Effector CD8-positive, alpha-beta T cell (primary cell): ENCODE measurements at regions not wholly inside any gene's neighbourhood (a gene's known extent, or its start where the extent isn't known, plus 50 kb on each side); places are given as distances from the start of the nearest gene placed in this dataset.
"Not testable (repeated sequence)": the region's sequence is repeated elsewhere in the genome, so short reads cannot be mapped to it uniquely, and the experiment has no call there.

ENCODE experiments used
- DNase-seq: peaks from one replicate; lab custom pipeline; 2025; lab: John Stamatoyannopoulos, UW

GRCh38 chr10:35933940-35934641, 292.0 kb upstream of the FZD8 start:
- no peak for DNase-seq

DNA sequence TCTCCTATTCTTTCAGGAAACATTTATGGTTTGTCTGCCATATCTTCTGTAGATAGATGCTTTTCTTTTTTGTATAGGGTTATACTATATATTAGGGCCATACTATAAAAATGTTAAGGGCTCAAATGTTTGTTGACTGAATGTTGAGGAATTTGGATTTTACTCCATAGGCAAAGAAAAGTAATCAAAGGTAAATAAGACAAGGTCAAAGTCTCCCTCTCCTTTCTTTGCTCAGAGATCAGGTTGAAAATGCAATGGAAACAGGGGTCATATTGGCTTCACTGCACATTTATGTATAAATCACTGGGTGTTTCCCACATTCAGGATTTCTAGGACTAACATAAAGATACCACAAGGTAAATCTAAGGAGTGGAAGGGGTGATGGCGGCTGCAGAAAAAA, 291.4 kb upstream of the FZD8 start:
- DNase-seq: no peak

DNA sequence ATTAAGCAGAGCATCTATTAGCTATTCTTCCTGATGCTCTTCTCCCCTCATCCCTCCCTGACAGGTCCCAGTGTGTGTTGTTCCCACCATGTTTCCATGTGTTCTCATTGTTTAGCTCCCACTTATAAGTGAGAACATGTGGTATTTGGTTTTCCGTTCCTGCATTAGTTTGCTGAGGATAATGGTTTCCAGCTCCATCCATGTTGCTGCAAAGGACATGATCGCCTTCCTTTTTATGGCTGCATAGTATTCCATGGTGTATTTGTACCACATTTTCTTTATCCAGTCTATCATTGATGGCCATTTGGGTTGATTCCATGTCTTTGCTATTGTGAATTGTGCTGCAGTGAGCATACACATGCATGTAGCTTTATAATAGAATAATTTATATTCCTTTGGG, 287.9 kb upstream of the FZD8 start:
- not testable (repeated sequence) for DNase-seq

DNA sequence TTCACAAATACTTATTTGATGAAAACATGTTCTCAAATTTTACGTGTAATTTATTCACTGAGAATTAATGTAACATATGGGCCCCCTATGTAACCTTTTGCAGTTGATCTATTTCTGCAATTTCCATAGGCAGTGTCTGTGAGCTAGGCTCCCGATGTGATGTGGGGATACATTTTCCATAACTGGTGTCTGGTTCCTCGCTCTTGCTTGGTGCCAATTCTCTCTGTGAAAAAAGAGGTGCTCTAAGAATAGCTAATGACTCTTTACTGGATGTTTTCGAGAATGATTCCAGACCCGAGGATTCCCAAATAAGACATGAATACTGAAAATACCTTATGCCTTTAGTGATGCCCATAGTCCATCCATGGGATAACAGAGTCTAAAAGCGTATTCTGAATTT, 286.7 kb upstream of the FZD8 start:
- no peak for DNase-seq

- no peak for DNase-seq
These were observed 285.9 kb upstream of the FZD8 start for GRCh38 chr10:35927990-35928488.

DNA sequence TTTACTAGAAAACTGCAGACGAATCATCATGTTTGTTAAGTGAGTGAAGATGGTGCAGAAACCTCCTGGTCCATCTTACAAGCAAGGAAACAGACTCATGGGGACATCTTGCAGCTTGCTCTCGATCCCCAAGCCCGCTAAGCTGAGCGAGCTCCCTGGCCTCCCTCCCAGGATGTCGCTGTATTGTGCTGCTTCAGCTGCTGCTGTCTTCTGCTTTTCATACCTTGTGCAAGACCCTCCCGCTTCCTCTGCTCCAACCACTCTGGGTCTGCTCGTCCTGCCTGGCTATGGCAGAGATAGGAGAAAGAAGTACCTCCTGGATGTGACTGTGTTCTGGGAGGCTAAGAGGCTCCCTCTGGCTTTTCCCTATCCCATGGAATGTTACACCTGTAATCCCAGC, 285.2 kb upstream of the FZD8 start:
- DNase-seq: no peak

DNA sequence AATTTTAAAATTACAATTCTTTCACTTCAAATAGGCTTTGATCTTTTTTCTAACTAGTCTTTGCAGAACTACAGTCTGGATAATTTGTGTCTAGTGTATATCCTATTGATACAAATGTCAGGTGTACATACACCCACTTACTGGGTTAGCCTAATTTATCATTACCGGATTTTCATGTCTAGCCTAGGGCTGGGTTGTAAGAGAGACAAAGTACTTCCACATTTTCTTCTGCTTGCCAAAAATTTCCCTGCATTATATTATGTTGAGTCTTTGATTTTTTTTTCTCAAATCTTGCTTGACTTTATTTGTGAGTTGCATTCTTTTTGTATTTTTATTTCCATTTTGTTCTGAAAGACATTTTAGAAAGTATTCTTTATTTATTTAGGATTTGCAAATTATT, 284.8 kb upstream of the FZD8 start:
- DNase-seq: no peak

GRCh38 chr10:35925493-35925892, 283.4 kb upstream of the FZD8 start:
- DNase-seq: no peak

DNA sequence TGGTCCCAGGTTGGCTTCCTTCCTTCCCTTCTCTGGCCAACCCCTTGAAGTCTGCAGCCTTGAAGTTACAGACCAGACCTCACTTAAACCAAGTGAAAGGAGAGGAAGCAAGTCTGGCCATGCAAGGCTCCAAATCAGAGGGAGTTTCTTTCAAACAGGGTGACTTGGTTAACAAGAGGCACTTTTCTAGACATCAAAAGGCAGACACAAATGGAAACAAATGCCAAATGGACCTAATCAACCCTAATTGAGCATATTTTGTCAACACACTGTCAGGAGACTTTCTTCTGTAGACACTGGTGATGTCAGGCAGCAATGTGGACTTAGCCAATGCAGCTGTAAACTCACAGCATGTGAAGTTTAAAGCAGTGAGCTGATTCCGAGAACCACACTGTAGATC, 282.7 kb upstream of the FZD8 start:
- DNase-seq: no peak

- no peak for DNase-seq
These were observed 280.9 kb upstream of the FZD8 start for GRCh38 chr10:35922876-35923600.

DNA sequence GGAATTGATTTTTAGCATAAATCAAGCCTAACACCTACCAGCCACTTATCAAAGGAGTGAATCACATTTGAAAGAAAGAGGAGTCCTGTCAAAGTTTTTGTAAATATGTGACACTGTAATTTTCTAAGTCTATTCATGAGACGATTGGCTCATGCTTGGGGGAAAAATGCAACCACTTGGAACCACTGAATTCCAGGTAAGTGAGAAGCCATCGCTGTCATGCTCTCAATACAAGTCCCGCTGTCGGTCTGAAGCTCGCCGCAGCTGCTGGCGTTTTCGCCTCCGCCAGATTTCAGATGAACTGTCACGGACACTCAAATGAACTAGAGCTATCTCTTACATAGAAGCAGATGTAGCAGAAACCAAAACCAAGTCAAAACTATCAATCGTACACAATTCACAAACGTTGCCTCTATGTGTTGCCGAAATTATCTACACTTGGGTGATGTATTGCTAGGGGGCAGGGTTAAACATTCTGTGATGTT, 279.8 kb upstream of the FZD8 start:
- DNase-seq: no peak

DNA sequence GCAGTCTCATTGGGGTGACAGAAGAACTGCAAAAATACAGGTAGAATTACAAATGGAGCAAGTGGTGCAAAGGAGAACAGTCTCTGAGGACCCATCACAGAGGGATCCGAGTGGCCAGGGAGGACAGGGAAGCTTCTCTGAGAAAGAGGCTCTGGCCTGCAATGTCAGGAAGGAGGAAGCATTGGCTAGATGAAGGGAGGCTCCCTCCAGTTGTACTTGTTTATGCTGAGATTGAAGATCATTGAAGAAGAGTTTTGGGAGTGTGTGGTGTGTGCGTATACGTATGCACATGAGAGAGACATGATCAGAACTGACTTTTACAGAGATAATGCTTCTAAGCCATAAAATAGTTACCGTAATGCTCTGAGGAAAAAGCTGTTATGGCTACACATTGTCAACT, 274.7 kb upstream of the FZD8 start:
- no peak for DNase-seq

DNA sequence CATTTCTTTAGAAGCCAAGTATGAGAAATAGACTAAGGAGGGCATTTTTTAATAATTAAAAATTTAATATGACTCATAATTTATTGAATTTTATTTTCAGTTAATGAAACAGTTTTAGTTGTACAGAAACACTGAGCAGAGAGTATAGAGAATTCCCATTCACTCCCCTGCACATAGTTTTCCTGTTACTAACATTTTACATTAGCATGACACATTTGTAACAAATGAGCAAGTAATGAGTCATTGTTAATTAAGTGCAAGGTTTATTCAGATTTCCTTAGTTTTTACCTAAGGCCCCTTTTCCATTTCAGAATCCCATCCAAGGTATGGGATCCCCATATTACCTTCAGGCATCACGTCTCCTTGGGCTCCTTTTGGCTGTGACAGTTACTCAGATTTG, 271.5 kb upstream of the FZD8 start:
- DNase-seq: no peak

DNA sequence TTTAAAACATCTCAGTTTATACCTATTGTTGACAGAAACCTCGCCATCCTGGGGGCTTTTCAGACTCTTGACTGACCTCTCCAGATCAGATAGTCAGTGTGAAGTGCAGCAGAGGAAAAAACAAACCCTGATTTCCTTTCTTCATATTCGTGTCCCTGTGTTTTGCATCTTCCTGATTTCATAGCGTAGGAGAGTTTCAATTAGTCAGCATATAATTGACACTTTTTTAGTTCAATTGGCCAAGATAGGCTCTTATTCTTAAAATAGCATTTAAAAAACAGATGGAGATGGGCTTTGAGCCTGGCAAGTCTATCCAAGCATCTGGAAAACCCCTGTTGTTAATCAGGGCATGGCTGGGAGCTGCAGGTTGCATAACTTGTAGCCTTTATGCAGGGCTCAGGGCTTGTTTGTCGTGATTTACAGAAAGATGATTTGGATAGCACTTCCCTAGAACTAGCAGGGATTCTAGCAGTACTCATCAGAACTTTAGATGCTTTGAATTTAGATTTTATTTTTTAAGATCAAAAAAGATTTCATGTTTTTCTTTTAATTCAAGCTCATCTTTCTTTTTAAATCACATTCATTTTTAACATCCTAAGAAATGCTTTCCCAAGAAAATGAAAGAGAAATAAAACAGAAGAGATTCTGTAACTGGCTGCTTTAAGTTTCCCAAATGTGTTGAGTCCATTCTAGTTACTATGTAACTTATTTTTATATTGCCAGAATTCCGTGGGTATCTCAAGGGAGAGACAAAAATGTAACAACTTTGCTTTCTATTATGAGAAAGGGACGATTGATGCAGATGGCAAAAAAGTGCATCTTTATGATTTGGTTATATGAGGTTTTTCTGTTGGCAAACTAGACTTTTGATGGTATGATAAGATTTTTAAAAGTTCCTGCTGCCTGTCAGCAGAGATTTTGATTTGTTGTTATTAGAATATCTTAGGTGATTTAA, 270.8 kb upstream of the FZD8 start:
- DNase-seq: no peak

- no peak for DNase-seq
These were observed 269.9 kb upstream of the FZD8 start for GRCh38 chr10:35911954-35912353.

DNA sequence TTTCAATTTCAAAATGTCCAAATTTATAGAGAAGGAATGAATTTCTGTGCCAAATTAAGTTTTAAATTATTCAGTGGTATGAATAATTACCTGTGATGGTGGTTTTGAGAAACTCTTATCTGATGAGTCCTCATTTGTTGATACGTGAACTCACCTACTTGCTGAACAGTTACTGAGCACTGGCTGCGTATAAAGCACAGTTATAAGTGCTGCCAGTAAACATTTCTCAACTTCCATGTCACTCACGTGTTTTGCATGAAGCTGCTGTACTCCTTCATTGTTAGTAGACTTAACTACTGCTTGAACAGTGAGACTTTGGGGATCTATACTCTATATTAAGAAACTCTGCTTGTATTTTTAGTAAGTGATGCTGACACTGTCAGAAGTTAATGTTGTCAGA, 269.1 kb upstream of the FZD8 start:
- no peak for DNase-seq

DNA sequence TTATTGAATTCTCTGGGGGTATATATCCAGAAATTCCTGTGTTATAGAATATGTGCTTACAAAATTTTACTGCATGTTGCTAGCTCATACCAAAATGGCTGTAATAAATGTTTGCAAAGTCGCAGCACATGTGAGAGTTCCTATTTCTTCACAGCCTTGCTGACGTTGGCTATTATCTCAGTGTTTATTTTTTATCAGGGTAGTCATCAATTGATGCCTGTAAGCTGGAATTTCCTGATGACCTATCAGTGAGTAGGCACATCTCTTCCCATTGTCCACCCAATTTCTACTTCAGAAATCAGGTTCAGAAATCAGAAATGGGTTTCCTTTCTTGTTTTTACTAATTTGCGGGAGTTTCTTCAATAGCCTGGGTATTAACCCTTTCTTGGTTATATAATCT, 268.1 kb upstream of the FZD8 start:
- DNase-seq: no peak

DNA sequence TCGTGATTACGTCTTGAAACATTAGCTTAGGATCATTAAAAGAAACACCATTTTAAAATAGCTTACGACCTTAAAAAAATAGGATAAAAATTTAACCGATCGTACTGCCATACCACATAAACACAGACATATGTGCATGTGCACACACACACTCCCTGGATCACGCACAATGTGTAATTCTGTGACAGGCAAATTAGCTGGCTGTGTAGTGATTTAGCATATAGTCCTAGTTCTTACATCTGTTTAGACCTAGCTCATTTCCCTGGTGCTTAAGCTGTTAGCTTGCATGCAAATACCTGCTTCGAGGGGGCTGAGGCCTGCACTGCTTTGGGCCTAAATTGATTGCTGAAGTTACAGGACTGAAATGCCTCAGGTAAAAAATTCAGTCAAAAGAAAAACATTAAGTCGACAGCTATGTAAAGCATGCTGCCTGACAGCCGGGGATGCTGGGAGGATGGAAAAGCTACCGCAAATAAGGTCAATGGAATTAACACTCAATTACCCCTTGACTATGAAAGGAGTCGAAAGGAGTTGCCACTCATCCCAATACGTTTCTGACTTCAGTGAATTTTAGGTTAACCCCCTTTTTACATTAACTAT, 267.1 kb upstream of the FZD8 start:
- DNase-seq: no peak

- no peak for DNase-seq
These were observed 266.4 kb upstream of the FZD8 start for GRCh38 chr10:35908451-35908850.

GRCh38 chr10:35907548-35907947, 265.5 kb upstream of the FZD8 start:
- no peak for DNase-seq

- no peak for DNase-seq
These were observed 264.1 kb upstream of the FZD8 start for GRCh38 chr10:35906155-35906554.

DNA sequence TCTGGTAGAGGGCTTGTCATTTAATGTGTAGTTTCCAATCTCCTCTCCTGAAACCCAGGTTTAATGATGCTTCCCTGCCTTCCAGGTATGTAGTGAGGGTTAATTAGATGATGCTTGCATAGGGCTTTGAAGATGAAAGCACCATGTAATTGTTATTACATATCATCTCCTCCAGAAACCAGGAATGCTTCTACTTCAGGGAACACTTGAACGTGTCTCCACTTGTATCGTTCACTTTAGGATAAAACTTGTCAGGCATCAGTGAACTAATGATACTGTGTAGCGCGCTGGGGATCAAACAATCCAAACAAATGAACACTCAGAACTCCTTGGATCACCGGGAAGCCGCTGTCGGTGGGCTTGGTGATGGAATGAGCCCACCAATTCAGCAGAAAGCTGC, 260.9 kb upstream of the FZD8 start:
- no peak for DNase-seq
